Keratinocyte (primary cell): ENCODE measurements at regions not wholly inside any gene's neighbourhood (a gene's known extent, or its start where the extent isn't known, plus 50 kb on each side); places are given as distances from the start of the nearest gene placed in this dataset.

Source experiments
- CTCF ChIP-seq, 3 experiments: IDR thresholded peaks in 1 of 3; conservative IDR thresholded peaks in 1 of 3; optimal IDR thresholded peaks in 1 of 3; 2 replicates in 2 of 3; 3 replicates in 1 of 3; pipeline versions ENCODE3 to v1.5.1; 2011; ENCODE audit warnings: low read length in 3 of 3, mild to moderate bottlenecking in 3 of 3, moderate library complexity in 2 of 3, control low read depth in 1 of 3, inconsistent platforms in 1 of 3; ENCODE audit not compliant: insufficient read depth in 2 of 3; ENCODE audit errors: extremely low read depth in 1 of 3
- EZH2 ChIP-seq: IDR thresholded peaks from one replicate; pipeline ENCODE4 v1.6.1; 2012; ENCODE audit warnings: inconsistent platforms, mild to moderate bottlenecking, low read length, moderate library complexity

GRCh38 chr13:48770372-48770771, 116.6 kb downstream of the CYSLTR2 start:
- TF ChIP-seq EZH2 (no peak), CTCF (optimal IDR thresholded peaks at IDR 0.05 in 1 of 3, IDR thresholded peaks at IDR 0.05 in 1 of 3, conservative IDR thresholded peaks at IDR 0.05 in 1 of 3; ENCODE audit: extremely low read depth in 1 of 3, insufficient read depth in 2 of 3, low read length in 3 of 3) (no peak)
